ENCODE measurements at regions not wholly inside any gene's neighbourhood (a gene's known extent, or its start where the extent isn't known, plus 50 kb on each side); places are given as distances from the start of the nearest gene placed in this dataset.

- Histone ChIP-seq H3K4me1 (ENCODE audit: insufficient read depth, low read length) (no peaks in the 10 kb centered on the region), H3K4me3 (ENCODE audit: low read length) (no peak overlapping the region), H3K27me3 (ENCODE audit: insufficient read depth, low read length) (no peaks in the 10 kb centered on the region), H3K9me3 (ENCODE audit: low read depth, low read length) (no peaks in the 10 kb centered on the region)
Measured at GRCh38 chr19:29422047-29422446, 103.7 kb upstream of the VSTM2B start.

GRCh38 chr19:29422486-29423085 lies 103.2 kb upstream of the VSTM2B start:
- H3K4me3 ChIP-seq (ENCODE audit: low read length) = no peak overlapping the region
- H3K9me3 ChIP-seq (ENCODE audit: low read depth, low read length) = no peaks in the 10 kb centered on the region
- H3K27me3 ChIP-seq (ENCODE audit: insufficient read depth, low read length) = no peaks in the 10 kb centered on the region
- H3K4me1 ChIP-seq (ENCODE audit: insufficient read depth, low read length) = no peaks in the 10 kb centered on the region

- Histone ChIP-seq H3K27me3 (ENCODE audit: insufficient read depth, low read length) (no peaks in the 10 kb centered on the region), H3K9me3 (ENCODE audit: low read depth, low read length) (no peaks in the 10 kb centered on the region), H3K4me1 (ENCODE audit: insufficient read depth, low read length) (no peaks in the 10 kb centered on the region), H3K4me3 (ENCODE audit: low read length) (no peak overlapping the region)
Measured at GRCh38 chr19:29428071-29428470, 97.7 kb upstream of the VSTM2B start.

- H3K9me3 ChIP-seq (ENCODE audit: low read depth, low read length) = no peaks in the 10 kb centered on the region
- H3K27me3 ChIP-seq (ENCODE audit: insufficient read depth, low read length) = no peaks in the 10 kb centered on the region
- no peaks in the 10 kb centered on the region for H3K4me1 ChIP-seq (ENCODE audit: insufficient read depth, low read length)
- H3K4me3 ChIP-seq (ENCODE audit: low read length) = no peak overlapping the region
Measured at GRCh38 chr19:29429021-29429420, 96.8 kb upstream of the VSTM2B start.

- Histone ChIP-seq H3K27me3 (ENCODE audit: insufficient read depth, low read length) (no peaks in the 10 kb centered on the region), H3K4me1 (ENCODE audit: insufficient read depth, low read length) (no peaks in the 10 kb centered on the region), H3K4me3 (ENCODE audit: low read length) (no peak overlapping the region), H3K9me3 (ENCODE audit: low read depth, low read length) (no peaks in the 10 kb centered on the region)
Measured at GRCh38 chr19:29429581-29429980, 96.2 kb upstream of the VSTM2B start.

GRCh38 chr19:29431332-29431731 lies 94.5 kb upstream of the VSTM2B start:
- Histone ChIP-seq H3K4me3 (ENCODE audit: low read length) (no peak overlapping the region), H3K9me3 (ENCODE audit: low read depth, low read length) (no peaks in the 10 kb centered on the region), H3K4me1 (ENCODE audit: insufficient read depth, low read length) (no peaks in the 10 kb centered on the region), H3K27me3 (ENCODE audit: insufficient read depth, low read length) (no peaks in the 10 kb centered on the region)

GRCh38 chr19:29432677-29433076 lies 93.1 kb upstream of the VSTM2B start:
- Histone ChIP-seq H3K4me1 (ENCODE audit: insufficient read depth, low read length) (no peaks in the 10 kb centered on the region), H3K4me3 (ENCODE audit: low read length) (no peak overlapping the region), H3K27me3 (ENCODE audit: insufficient read depth, low read length) (no peaks in the 10 kb centered on the region), H3K9me3 (ENCODE audit: low read depth, low read length) (no peaks in the 10 kb centered on the region)

- Histone ChIP-seq H3K27me3 (ENCODE audit: insufficient read depth, low read length) (no peaks in the 10 kb centered on the region), H3K9me3 (ENCODE audit: low read depth, low read length) (no peaks in the 10 kb centered on the region), H3K4me3 (ENCODE audit: low read length) (no peak overlapping the region), H3K4me1 (ENCODE audit: insufficient read depth, low read length) (no peaks in the 10 kb centered on the region)
Measured at GRCh38 chr19:29436591-29437103, 89.1 kb upstream of the VSTM2B start.

- Histone ChIP-seq H3K27me3 (ENCODE audit: insufficient read depth, low read length) (no peaks in the 10 kb centered on the region), H3K9me3 (ENCODE audit: low read depth, low read length) (no peaks in the 10 kb centered on the region), H3K4me1 (ENCODE audit: insufficient read depth, low read length) (no peaks in the 10 kb centered on the region), H3K4me3 (ENCODE audit: low read length) (no peak overlapping the region)
Measured at GRCh38 chr19:29439021-29439420, 86.8 kb upstream of the VSTM2B start.

GRCh38 chr19:29439688-29440550 lies 85.9 kb upstream of the VSTM2B start:
- H3K4me1 ChIP-seq (ENCODE audit: insufficient read depth, low read length) = no peaks in the 10 kb centered on the region
- H3K27me3 ChIP-seq (ENCODE audit: insufficient read depth, low read length) = no peaks in the 10 kb centered on the region

GRCh38 chr19:29442094-29442493 lies 83.7 kb upstream of the VSTM2B start:
- H3K9me3 ChIP-seq (ENCODE audit: low read depth, low read length) = no peaks in the 10 kb centered on the region

More at GRCh38 chr19:29439688-29440550, 85.9 kb upstream of the VSTM2B start:
- H3K9me3 ChIP-seq (ENCODE audit: low read depth, low read length) = no peaks in the 10 kb centered on the region
- H3K4me3 ChIP-seq (ENCODE audit: low read length) = no peak overlapping the region

GRCh38 chr19:29442910-29443309 lies 82.9 kb upstream of the VSTM2B start:
- Histone ChIP-seq H3K27me3 (ENCODE audit: insufficient read depth, low read length) (no peaks in the 10 kb centered on the region), H3K4me3 (ENCODE audit: low read length) (no peak overlapping the region), H3K4me1 (ENCODE audit: insufficient read depth, low read length) (no peaks in the 10 kb centered on the region), H3K9me3 (ENCODE audit: low read depth, low read length) (no peaks in the 10 kb centered on the region)

More at GRCh38 chr19:29442094-29442493, 83.7 kb upstream of the VSTM2B start:
- Histone ChIP-seq H3K4me3 (ENCODE audit: low read length) (no peak overlapping the region), H3K27me3 (ENCODE audit: insufficient read depth, low read length) (no peaks in the 10 kb centered on the region), H3K4me1 (ENCODE audit: insufficient read depth, low read length) (no peaks in the 10 kb centered on the region)

GRCh38 chr19:29445246-29445645 lies 80.5 kb upstream of the VSTM2B start:
- Histone ChIP-seq H3K4me1 (ENCODE audit: insufficient read depth, low read length) (no peaks in the 10 kb centered on the region), H3K4me3 (ENCODE audit: low read length) (no peak overlapping the region), H3K27me3 (ENCODE audit: insufficient read depth, low read length) (no peaks in the 10 kb centered on the region), H3K9me3 (ENCODE audit: low read depth, low read length) (no peaks in the 10 kb centered on the region)

- Histone ChIP-seq H3K4me1 (ENCODE audit: insufficient read depth, low read length) (no peaks in the 10 kb centered on the region), H3K4me3 (ENCODE audit: low read length) (no peak overlapping the region), H3K27me3 (ENCODE audit: insufficient read depth, low read length) (no peaks in the 10 kb centered on the region), H3K9me3 (ENCODE audit: low read depth, low read length) (no peaks in the 10 kb centered on the region)
Measured at GRCh38 chr19:29446361-29446760, 79.4 kb upstream of the VSTM2B start.

- H3K9me3 ChIP-seq (ENCODE audit: low read depth, low read length) = no peaks in the 10 kb centered on the region
- no peaks in the 10 kb centered on the region for H3K4me1 ChIP-seq (ENCODE audit: insufficient read depth, low read length)
Measured at GRCh38 chr19:29448046-29448445, 77.7 kb upstream of the VSTM2B start.

More at GRCh38 chr19:29448046-29448445, 77.7 kb upstream of the VSTM2B start:
- Histone ChIP-seq H3K4me3 (ENCODE audit: low read length) (no peak overlapping the region), H3K27me3 (ENCODE audit: insufficient read depth, low read length) (no peaks in the 10 kb centered on the region)

Measured in mononuclear cell (primary cell).